ENCODE measurements at regions not wholly inside any gene's neighbourhood (a gene's known extent, or its start where the extent isn't known, plus 50 kb on each side); places are given as distances from the start of the nearest gene placed in this dataset.

DNA sequence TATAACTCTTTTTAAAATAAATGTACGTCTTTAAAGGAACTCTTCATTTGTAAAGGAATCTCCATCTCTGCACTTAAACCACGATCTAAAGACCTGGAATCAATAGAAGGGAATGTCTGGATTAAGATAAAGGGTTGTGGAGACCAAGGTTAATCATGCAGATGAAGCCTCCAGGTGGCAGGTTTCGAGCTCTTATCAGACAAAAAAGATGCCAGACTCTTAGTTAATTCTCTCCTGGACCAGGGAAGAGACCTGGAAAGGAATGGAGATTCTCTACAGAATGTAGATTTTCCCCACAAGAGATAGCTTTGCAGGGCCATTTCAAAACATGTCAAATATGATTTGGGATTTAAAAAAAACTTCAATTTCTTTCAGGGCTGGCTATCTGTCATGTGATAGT is 71.5 kb upstream of the SSTR4 start:
- TF ChIP-seq, protein P1, sequence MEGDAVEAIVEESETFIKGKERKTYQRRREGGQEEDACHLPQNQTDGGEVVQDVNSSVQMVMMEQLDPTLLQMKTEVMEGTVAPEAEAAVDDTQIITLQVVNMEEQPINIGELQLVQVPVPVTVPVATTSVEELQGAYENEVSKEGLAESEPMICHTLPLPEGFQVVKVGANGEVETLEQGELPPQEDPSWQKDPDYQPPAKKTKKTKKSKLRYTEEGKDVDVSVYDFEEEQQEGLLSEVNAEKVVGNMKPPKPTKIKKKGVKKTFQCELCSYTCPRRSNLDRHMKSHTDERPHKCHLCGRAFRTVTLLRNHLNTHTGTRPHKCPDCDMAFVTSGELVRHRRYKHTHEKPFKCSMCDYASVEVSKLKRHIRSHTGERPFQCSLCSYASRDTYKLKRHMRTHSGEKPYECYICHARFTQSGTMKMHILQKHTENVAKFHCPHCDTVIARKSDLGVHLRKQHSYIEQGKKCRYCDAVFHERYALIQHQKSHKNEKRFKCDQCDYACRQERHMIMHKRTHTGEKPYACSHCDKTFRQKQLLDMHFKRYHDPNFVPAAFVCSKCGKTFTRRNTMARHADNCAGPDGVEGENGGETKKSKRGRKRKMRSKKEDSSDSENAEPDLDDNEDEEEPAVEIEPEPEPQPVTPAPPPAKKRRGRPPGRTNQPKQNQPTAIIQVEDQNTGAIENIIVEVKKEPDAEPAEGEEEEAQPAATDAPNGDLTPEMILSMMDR (conservative IDR thresholded peaks at IDR 0.05 in 1 of 2, IDR thresholded peaks at IDR 0.05 in 1 of 2; ENCODE audit: low read depth in 1 of 2, low read length in 2 of 2) = no peak
- no peak for TF ChIP-seq EZH2 (IDR thresholded peaks at IDR 0.05; ENCODE audit: low read length, missing control alignments)
